HCT116 (cell line): ENCODE measurements at regions not wholly inside any gene's neighbourhood (a gene's known extent, or its start where the extent isn't known, plus 50 kb on each side); places are given as distances from the start of the nearest gene placed in this dataset.

ENCODE experiments used
- ATAC-seq: fragments of 200-7000 bp; cut with Tn5 transposase; 2 replicates; pipeline ENCODE4 v1.9.1; 2020; ENCODE audit warnings: mild to moderate bottlenecking, moderate library complexity
- BruUV-seq: library from RNA; stranded (reverse); fragments of 400-500 nt; replicated peaks from 2 replicates; lab custom pipeline; 2021; lab: Mats Ljungman, UMichigan
- CTCF ChIA-PET: fragments of 300-600 bp; sonication (Branson Sonifier 250); formaldehyde crosslinking; loops from one replicate; lab custom pipeline; 2021; ENCODE audit warnings: antibody characterized with exemption; lab: Charles Lee
- POLR2A ChIA-PET: fragments of 300-600, 350-600 bp; sonication (Branson Sonifier 250); formaldehyde crosslinking; loops from one replicate; lab custom pipeline; 2021; ENCODE audit warnings: antibody characterized with exemption; lab: Charles Lee
- RAD21 ChIA-PET, 2 experiments: fragments of 300-600 bp; sonication (Branson Sonifier 250); formaldehyde crosslinking; loops; one replicate each; lab custom pipeline; 2023; ENCODE audit warnings: low total read pairs in 2 of 2; ENCODE audit not compliant: uncharacterized antibody in 2 of 2, unreplicated experiment in 2 of 2, low non-redundant PET in 1 of 2; lab: Charles Lee
- DNase-seq: peaks from one replicate; pipeline ENCODE4 v3.0.0-alpha.2; 2010; ENCODE audit warnings: low read depth, low spot score
- H2AFZ ChIP-seq: fragments of 200-600 bp; shearing (Covaris generic), sonication (generic); 2 replicates; pipeline ENCODE4 v1.6.1; 2017; ENCODE audit warnings: low read depth, mixed run types, mixed read lengths, antibody characterized with exemption, low read length; ENCODE audit not compliant: poor library complexity, severe bottlenecking
- H3K27ac ChIP-seq: 2 replicates; pipeline ENCODE4 v1.5.1; 2012; ENCODE audit warnings: low read depth, low read length
- H3K27me3 ChIP-seq: fragments of 200-600 bp; sonication (generic); 2 replicates; pipeline ENCODE4 v1.6.1; 2016; ENCODE audit warnings: mixed run types, low read length, mixed read lengths; ENCODE audit not compliant: insufficient read depth
- H3K36me3 ChIP-seq, 2 experiments: fragments of 200-500 bp in 1 of 2; fragments of 200-600 bp in 1 of 2; sonication (Bioruptor generic) in 1 of 2; sonication (generic) in 1 of 2; 2 replicates each; pipeline versions ENCODE4 v1.5.1 to v1.6.1; 2014 to 2016; ENCODE audit warnings: low read length in 2 of 2, inconsistent platforms in 1 of 2, mixed read lengths in 1 of 2, mixed run types in 1 of 2; ENCODE audit not compliant: insufficient read depth in 2 of 2, control insufficient read depth in 1 of 2
- H3K4me1 ChIP-seq, 2 experiments: fragments of 200-600 bp in 1 of 2; sonication (generic) in 1 of 2; 2 replicates each; pipeline versions ENCODE4 v1.5.1 to v1.6.1; 2012 to 2017; ENCODE audit warnings: low read length in 2 of 2, inconsistent platforms in 1 of 2, mild to moderate bottlenecking in 1 of 2, mixed read lengths in 1 of 2, mixed run types in 1 of 2, moderate library complexity in 1 of 2; ENCODE audit not compliant: insufficient read depth in 2 of 2, control insufficient read depth in 1 of 2
- H3K4me2 ChIP-seq: fragments of 200-600 bp; sonication (generic); 2 replicates; pipeline ENCODE4 v1.6.1; 2017; ENCODE audit warnings: mixed run types, low read length, mixed read lengths
- H3K4me3 ChIP-seq, 2 experiments: fragments of 200-600 bp in 1 of 2; sonication (generic) in 1 of 2; replicated peaks in 1 of 2; 2 replicates each; pipeline ENCODE4 v1.5.1; 2011 to 2016; ENCODE audit warnings: low read length in 2 of 2, control low read depth in 1 of 2, low read depth in 1 of 2, mild to moderate bottlenecking in 1 of 2, mixed read lengths in 1 of 2, mixed run types in 1 of 2
- H3K79me2 ChIP-seq: fragments of 200-600 bp; sonication (generic); 2 replicates; pipeline ENCODE4 v1.6.1; 2017; ENCODE audit warnings: mild to moderate bottlenecking, mixed run types, low read length, moderate library complexity, mixed read lengths; ENCODE audit not compliant: insufficient read depth
- H3K9ac ChIP-seq: fragments of 200-600 bp; sonication (generic); 2 replicates; pipeline ENCODE4 v1.6.1; 2016; ENCODE audit warnings: low read length, mixed read lengths
- H3K9me2 ChIP-seq: fragments of 200-600 bp; sonication (generic), shearing (Covaris generic); 2 replicates; pipeline ENCODE4 v1.6.1; 2017; ENCODE audit warnings: mixed run types, mild to moderate bottlenecking, moderate library complexity; ENCODE audit not compliant: insufficient read depth
- H3K9me3 ChIP-seq, 2 experiments: fragments of 200-500 bp in 1 of 2; fragments of 200-600 bp in 1 of 2; sonication (Bioruptor generic) in 1 of 2; sonication (generic) in 1 of 2; 2 replicates each; pipeline ENCODE4 v1.6.1; 2014 to 2017; ENCODE audit warnings: low read length in 2 of 2, mixed read lengths in 2 of 2, inconsistent platforms in 1 of 2, low read depth in 1 of 2, mild to moderate bottlenecking in 1 of 2, mixed run types in 1 of 2, moderate library complexity in 1 of 2; ENCODE audit not compliant: control insufficient read depth in 1 of 2, insufficient read depth in 1 of 2
- H4K20me1 ChIP-seq: fragments of 200-600 bp; sonication (generic), shearing (Covaris generic); 2 replicates; pipeline ENCODE4 v1.6.1; 2017; ENCODE audit warnings: mixed run types, mild to moderate bottlenecking, moderate library complexity; ENCODE audit not compliant: insufficient read depth
- ATF3 ChIP-seq: IDR thresholded peaks from 2 replicates; pipeline ENCODE4 v1.6.1; 2012
- CBX3 ChIP-seq: IDR thresholded peaks from 2 replicates; pipeline ENCODE4 v1.6.1; 2012; ENCODE audit warnings: low read depth
- CTCF ChIP-seq, 3 experiments: fragments of 200-600 bp in 1 of 3; sonication (generic) in 1 of 3; IDR thresholded peaks in 2 of 3; conservative IDR thresholded peaks in 1 of 3; 2 replicates each; pipeline ENCODE4 v1.5.1; 2012 to 2017; ENCODE audit warnings: low read depth in 2 of 3, low read length in 2 of 3, antibody characterized with exemption in 1 of 3, borderline replicate concordance in 1 of 3, control low read depth in 1 of 3, mild to moderate bottlenecking in 1 of 3, mixed read lengths in 1 of 3, mixed run types in 1 of 3, moderate library complexity in 1 of 3; ENCODE audit not compliant: insufficient read depth in 1 of 3
- ELF1 ChIP-seq: IDR thresholded peaks from 2 replicates; pipeline ENCODE4 v1.6.1; 2012; ENCODE audit warnings: low read depth, borderline replicate concordance
- EZH2 ChIP-seq: fragments of 200-600 bp; sonication (generic); IDR thresholded peaks from 2 replicates; pipeline ENCODE4 v1.6.1; 2017; ENCODE audit warnings: antibody characterized with exemption, mixed run types
- POLR2A ChIP-seq: IDR thresholded peaks from 2 replicates; pipeline ENCODE4 v1.7.0; 2011; ENCODE audit warnings: borderline replicate concordance; ENCODE audit not compliant: insufficient read depth, insufficient read length; ENCODE audit errors: extremely low read depth
- RAD21 ChIP-seq: IDR thresholded peaks from 2 replicates; pipeline ENCODE4 v1.6.1; 2012; ENCODE audit warnings: low read depth, mild to moderate bottlenecking
- SIN3A ChIP-seq: IDR thresholded peaks from 2 replicates; pipeline ENCODE4 v1.6.1; 2012; ENCODE audit warnings: low read depth
- SRF ChIP-seq: IDR thresholded peaks from 2 replicates; pipeline ENCODE4 v1.6.1; 2012; ENCODE audit warnings: low read depth
- TCF7L2 ChIP-seq: IDR thresholded peaks from 2 replicates; pipeline ENCODE4 v1.7.0; 2011; ENCODE audit warnings: borderline replicate concordance, inconsistent platforms; ENCODE audit not compliant: insufficient read depth, insufficient read length; ENCODE audit errors: extremely low read depth
- YY1 ChIP-seq: IDR thresholded peaks from 2 replicates; pipeline ENCODE4 v1.6.1; 2011; ENCODE audit warnings: low read length, low read depth, moderate library complexity, mild to moderate bottlenecking; ENCODE audit not compliant: insufficient replicate concordance; ENCODE audit errors: extremely low read depth
- ZBTB33 ChIP-seq: IDR thresholded peaks from 2 replicates; pipeline ENCODE4 v1.6.1; 2011; ENCODE audit warnings: mild to moderate bottlenecking, low read length, moderate library complexity; ENCODE audit not compliant: insufficient replicate concordance; ENCODE audit errors: extremely low read depth
- ZFX ChIP-seq: fragments of 450-650 bp; IDR thresholded peaks from 2 replicates; pipeline ENCODE4 v1.6.1; 2017
- intact Hi-C: fragments of 100-400 bp; cut with micrococcal nuclease; formaldehyde crosslinking; loops from 2 replicates; pipeline ENCODE4 v1.10.0; 2022

GRCh38 chr4:163901319-163901718, 406.8 kb downstream of the TMA16 start:
- no peak overlapping the region for H3K27ac ChIP-seq
- ChIA-PET CTCF (interaction anchor here (1.3 kb wide), 1 partner anchor 10 kb away, joined by 6 read pairs; no protein-coding TSS in a partner anchor), POLR2A (no interaction called here), RAD21 (no interaction called here)
- H3K4me1 ChIP-seq, result no peaks in the 10 kb centered on the region
- no peak overlapping the region for H2AFZ ChIP-seq
- 0 out of 6 replicates have a peak, but pooled peaks of 2 of the 3 experiments have one; percentile 5 to 17 for TF ChIP-seq CTCF (IDR thresholded peaks at IDR 0.05 in 2 of 3, conservative IDR thresholded peaks at IDR 0.05 in 1 of 3; ENCODE audit: borderline replicate concordance in 1 of 3, insufficient read depth in 1 of 3, low read depth in 2 of 3, low read length in 2 of 3)
- TF ChIP-seq SRF, result no peak
- TF ChIP-seq CBX3, result no peak
- H3K4me2 ChIP-seq, result no peak overlapping the region
- H3K27me3 ChIP-seq, result no peaks in the 10 kb centered on the region
- no peaks in the 10 kb centered on the region for H3K9me2 ChIP-seq
- no peak overlapping the region for H3K9ac ChIP-seq
- no peaks in the 10 kb centered on the region for H3K36me3 ChIP-seq
- DNase-seq (no peak), ATAC-seq (peak; percentile 55; the same call in 1 of the 2 replicates)
- BruUV-seq, result no TSS peak
- H4K20me1 ChIP-seq, result no peaks in the 10 kb centered on the region
- no peak overlapping the region for H3K4me3 ChIP-seq
- H3K79me2 ChIP-seq, result no peaks in the 10 kb centered on the region
- no peaks in the 10 kb centered on the region for H3K9me3 ChIP-seq
- intact Hi-C loops, result no loop called here

GRCh38 chr4:163902417-163902816, 407.9 kb downstream of the TMA16 start:
- no peaks in the 10 kb centered on the region for H3K4me1 ChIP-seq
- H3K9me2 ChIP-seq, result no peaks in the 10 kb centered on the region
- no peaks in the 10 kb centered on the region for H3K79me2 ChIP-seq
- POLR2A ChIA-PET, result no interaction called here
- H4K20me1 ChIP-seq, result no peaks in the 10 kb centered on the region
- H3K9me3 ChIP-seq, result no peaks in the 10 kb centered on the region
- no peak for DNase-seq
- no peak overlapping the region for H3K4me2 ChIP-seq
- H3K36me3 ChIP-seq, result no peaks in the 10 kb centered on the region
- H2AFZ ChIP-seq, result no peak overlapping the region
- no peaks in the 10 kb centered on the region for H3K27me3 ChIP-seq
- no peak for ATAC-seq
- CTCF ChIA-PET, result no interaction called here
- no peak overlapping the region for H3K4me3 ChIP-seq
- BruUV-seq, result no TSS peak
- H3K27ac ChIP-seq, result no peak overlapping the region
- RAD21 ChIA-PET, result no interaction called here
- H3K9ac ChIP-seq, result no peak overlapping the region
- intact Hi-C loops, result no loop called here
- TF ChIP-seq ELF1 (no peak), POLR2A (no peak), ATF3 (no peak), YY1 (no peak), CTCF (IDR thresholded peaks at IDR 0.05 in 2 of 3, conservative IDR thresholded peaks at IDR 0.05 in 1 of 3; ENCODE audit: borderline replicate concordance in 1 of 3, insufficient read depth in 1 of 3, low read depth in 2 of 3, low read length in 2 of 3) (no peak), SIN3A (no peak), SRF (no peak), ZBTB33 (no peak), CBX3 (no peak), EZH2 (no peak), RAD21 (no peak), ZFX (no peak), TCF7L2 (no peak)
